ENCODE measurements at regions not wholly inside any gene's neighbourhood (a gene's known extent, or its start where the extent isn't known, plus 50 kb on each side); places are given as distances from the start of the nearest gene placed in this dataset.

DNA sequence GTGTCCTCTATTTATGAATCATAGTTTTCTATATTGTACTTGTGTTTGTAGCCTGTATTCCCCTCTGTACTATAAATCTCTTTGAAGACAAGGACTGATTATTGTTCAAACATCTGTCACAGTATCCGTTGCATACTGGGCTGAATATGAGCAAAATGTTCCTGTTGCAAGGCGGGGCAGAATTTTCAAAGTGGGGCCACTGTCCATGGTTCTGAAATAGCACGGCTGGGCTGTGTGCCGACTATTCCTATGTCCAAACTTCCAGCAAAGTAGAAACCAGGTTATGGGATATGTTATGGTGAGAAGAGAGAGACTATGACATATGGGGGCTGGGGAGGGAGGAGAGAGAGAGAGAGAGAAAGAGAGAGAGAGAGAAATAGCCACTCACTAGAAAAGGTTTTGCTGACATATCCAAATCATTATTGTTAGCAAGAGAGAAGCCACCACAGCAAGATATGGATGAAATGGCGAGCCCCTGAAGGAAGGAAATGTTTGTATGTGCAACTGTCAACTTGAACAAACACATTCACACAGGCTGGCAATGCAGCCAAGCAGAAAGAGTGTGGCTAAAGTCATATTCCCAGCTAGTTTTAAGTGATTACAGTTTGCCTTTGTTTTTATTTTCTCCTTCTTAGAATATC lies 107.0 kb upstream of the GPR12 start:
- DNase-seq (ENCODE audit: extremely low read depth in 1 of 4, low spot score in 3 of 4) (peak; percentile 18 to 30 (median 28)), FAIRE-seq (no peak), ATAC-seq (no peak)
- CTCF ChIA-PET (ENCODE audit: low intra/inter-chr PET ratio) = no interaction called here
- Histone ChIP-seq H2AFZ (ENCODE audit: low read depth, low read length) (no peak overlapping the region), H3K4me2 (ENCODE audit: insufficient read depth, low read length) (no peak overlapping the region), H3K9me3 (replicated peaks; ENCODE audit: control insufficient read depth, insufficient read depth, low read depth, low read length) (no peaks in the 10 kb centered on the region), H3K79me2 (ENCODE audit: control insufficient read depth, insufficient read depth, low read length) (no peaks in the 10 kb centered on the region), H3K36me3 (ENCODE audit: control insufficient read depth, insufficient read depth, low read length) (no peaks in the 10 kb centered on the region), H3K9me1 (ENCODE audit: control insufficient read depth, insufficient read depth, low read length) (no peaks in the 10 kb centered on the region), H3K27me3 (ENCODE audit: control insufficient read depth in 2 of 2, insufficient read depth in 2 of 2, low read length in 2 of 2) (no peaks in the 10 kb centered on the region), H4K20me1 (replicated peaks; ENCODE audit: control insufficient read depth, insufficient read depth, low read length) (no peaks in the 10 kb centered on the region), H3K4me3 (no peak overlapping the region), H3K9ac (ENCODE audit: insufficient read depth in 1 of 2, low read depth in 2 of 2, low read length in 2 of 2) (no peak overlapping the region), H3K27ac (ENCODE audit: extremely low read depth, low read depth, low read length) (no peak overlapping the region), H3K4me1 (replicated peaks in 1 of 2; ENCODE audit: control insufficient read depth in 2 of 2, insufficient read depth in 2 of 2, low read length in 2 of 2) (no peaks in the 10 kb centered on the region)
- WGBS (ENCODE audit: insufficient coverage, low coverage, missing lambda C conversion rate) = 3% methylated on average over 5 of the region's 5 CpGs
- no TSS peak for BruUV-seq (replicated peaks)
- POLR2A ChIA-PET = no interaction called here
- in situ Hi-C loops (cut with MboI) (no loop called here), intact Hi-C loops (cut with micrococcal nuclease) (no loop called here)
- no peak for TF ChIP-seq NR3C1 (CRISPR knock-in tag; IDR thresholded peaks at IDR 0.05)
- peak; percentile 87 for TF ChIP-seq MIER1 (IDR thresholded peaks at IDR 0.05; ENCODE audit: low read depth)
- no peak for TF ChIP-seq SIX5 (IDR thresholded peaks at IDR 0.05; ENCODE audit: borderline replicate concordance in 1 of 2, insufficient read depth in 1 of 2, low read depth in 1 of 2, low read length in 2 of 2)
- TF ChIP-seq, protein P1, sequence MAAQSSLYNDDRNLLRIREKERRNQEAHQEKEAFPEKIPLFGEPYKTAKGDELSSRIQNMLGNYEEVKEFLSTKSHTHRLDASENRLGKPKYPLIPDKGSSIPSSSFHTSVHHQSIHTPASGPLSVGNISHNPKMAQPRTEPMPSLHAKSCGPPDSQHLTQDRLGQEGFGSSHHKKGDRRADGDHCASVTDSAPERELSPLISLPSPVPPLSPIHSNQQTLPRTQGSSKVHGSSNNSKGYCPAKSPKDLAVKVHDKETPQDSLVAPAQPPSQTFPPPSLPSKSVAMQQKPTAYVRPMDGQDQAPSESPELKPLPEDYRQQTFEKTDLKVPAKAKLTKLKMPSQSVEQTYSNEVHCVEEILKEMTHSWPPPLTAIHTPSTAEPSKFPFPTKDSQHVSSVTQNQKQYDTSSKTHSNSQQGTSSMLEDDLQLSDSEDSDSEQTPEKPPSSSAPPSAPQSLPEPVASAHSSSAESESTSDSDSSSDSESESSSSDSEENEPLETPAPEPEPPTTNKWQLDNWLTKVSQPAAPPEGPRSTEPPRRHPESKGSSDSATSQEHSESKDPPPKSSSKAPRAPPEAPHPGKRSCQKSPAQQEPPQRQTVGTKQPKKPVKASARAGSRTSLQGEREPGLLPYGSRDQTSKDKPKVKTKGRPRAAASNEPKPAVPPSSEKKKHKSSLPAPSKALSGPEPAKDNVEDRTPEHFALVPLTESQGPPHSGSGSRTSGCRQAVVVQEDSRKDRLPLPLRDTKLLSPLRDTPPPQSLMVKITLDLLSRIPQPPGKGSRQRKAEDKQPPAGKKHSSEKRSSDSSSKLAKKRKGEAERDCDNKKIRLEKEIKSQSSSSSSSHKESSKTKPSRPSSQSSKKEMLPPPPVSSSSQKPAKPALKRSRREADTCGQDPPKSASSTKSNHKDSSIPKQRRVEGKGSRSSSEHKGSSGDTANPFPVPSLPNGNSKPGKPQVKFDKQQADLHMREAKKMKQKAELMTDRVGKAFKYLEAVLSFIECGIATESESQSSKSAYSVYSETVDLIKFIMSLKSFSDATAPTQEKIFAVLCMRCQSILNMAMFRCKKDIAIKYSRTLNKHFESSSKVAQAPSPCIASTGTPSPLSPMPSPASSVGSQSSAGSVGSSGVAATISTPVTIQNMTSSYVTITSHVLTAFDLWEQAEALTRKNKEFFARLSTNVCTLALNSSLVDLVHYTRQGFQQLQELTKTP (IDR thresholded peaks at IDR 0.05; ENCODE audit: low read depth in 1 of 2, partially characterized antibody in 2 of 2) = peak in 1 of 2 experiments; percentile 55
- peak; percentile 93 for TF ChIP-seq EHMT2 (IDR thresholded peaks at IDR 0.05)
- TF ChIP-seq ZNF695 (CRISPR knock-in tag; IDR thresholded peaks at IDR 0.05) = no peak
- peak; percentile 40; the same call in 1 of the 2 replicates for TF ChIP-seq C11orf30 (IDR thresholded peaks at IDR 0.05; ENCODE audit: low read depth)
- TF ChIP-seq ZNF316 (IDR thresholded peaks at IDR 0.05) = peak; percentile 66
- no peak for TF ChIP-seq NR2C1 (IDR thresholded peaks at IDR 0.05)
- TF ChIP-seq NR2C1 (tag; IDR thresholded peaks at IDR 0.05) = no peak
- TF ChIP-seq, protein P2, sequence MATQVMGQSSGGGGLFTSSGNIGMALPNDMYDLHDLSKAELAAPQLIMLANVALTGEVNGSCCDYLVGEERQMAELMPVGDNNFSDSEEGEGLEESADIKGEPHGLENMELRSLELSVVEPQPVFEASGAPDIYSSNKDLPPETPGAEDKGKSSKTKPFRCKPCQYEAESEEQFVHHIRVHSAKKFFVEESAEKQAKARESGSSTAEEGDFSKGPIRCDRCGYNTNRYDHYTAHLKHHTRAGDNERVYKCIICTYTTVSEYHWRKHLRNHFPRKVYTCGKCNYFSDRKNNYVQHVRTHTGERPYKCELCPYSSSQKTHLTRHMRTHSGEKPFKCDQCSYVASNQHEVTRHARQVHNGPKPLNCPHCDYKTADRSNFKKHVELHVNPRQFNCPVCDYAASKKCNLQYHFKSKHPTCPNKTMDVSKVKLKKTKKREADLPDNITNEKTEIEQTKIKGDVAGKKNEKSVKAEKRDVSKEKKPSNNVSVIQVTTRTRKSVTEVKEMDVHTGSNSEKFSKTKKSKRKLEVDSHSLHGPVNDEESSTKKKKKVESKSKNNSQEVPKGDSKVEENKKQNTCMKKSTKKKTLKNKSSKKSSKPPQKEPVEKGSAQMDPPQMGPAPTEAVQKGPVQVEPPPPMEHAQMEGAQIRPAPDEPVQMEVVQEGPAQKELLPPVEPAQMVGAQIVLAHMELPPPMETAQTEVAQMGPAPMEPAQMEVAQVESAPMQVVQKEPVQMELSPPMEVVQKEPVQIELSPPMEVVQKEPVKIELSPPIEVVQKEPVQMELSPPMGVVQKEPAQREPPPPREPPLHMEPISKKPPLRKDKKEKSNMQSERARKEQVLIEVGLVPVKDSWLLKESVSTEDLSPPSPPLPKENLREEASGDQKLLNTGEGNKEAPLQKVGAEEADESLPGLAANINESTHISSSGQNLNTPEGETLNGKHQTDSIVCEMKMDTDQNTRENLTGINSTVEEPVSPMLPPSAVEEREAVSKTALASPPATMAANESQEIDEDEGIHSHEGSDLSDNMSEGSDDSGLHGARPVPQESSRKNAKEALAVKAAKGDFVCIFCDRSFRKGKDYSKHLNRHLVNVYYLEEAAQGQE (IDR thresholded peaks at IDR 0.05; ENCODE audit: borderline replicate concordance) = peak; percentile 98
- TF ChIP-seq, protein P2 (CRISPR knock-in tag; IDR thresholded peaks at IDR 0.05; ENCODE audit: low read depth) = peak; percentile 91

All from K562 (cell line).